GM21367 (cell line): ENCODE measurements at regions not wholly inside any gene's neighbourhood (a gene's known extent, or its start where the extent isn't known, plus 50 kb on each side); places are given as distances from the start of the nearest gene placed in this dataset.
"Not testable (repeated sequence)": the region's sequence is repeated elsewhere in the genome, so short reads cannot be mapped to it uniquely, and the experiment has no call there.

Experiments used
- ATAC-seq: cut with Tn5 transposase; IDR thresholded peaks from one replicate; pipeline ENCODE4 v1.9.1; 2021; ENCODE audit not compliant: unreplicated experiment

DNA sequence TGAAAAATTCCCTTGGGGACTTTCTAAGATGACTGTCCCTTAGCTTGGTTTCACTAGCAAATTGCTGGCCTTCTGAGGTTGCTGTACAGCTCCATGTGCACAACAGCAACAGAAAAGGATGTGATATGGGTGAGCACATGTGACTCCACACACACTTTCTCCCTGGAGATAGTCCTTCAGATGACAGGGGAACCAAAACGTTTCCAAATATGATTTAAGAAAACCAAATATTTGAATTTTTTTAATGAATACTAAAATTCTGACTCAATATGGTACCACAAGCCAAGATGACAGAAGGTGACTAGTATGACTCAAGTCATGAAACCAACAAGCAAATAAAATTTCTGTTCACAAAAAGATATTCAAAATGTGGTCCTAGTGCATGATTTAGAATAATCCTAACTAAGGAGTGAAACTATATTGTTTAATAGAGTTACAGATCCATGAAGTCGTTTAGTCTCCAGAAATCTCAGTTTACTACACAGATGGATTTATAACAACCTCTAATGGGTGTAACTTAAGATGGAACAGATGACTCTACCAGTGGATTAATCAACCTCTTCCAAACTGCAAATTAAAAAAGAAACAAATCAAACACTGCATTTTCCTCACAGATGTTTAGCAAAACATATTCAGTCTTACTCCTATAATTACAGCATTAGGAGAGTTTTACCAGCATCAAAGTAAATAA, 144.8 kb upstream of the PIK3R1 start:
- peak; percentile 90 for ATAC-seq

DNA sequence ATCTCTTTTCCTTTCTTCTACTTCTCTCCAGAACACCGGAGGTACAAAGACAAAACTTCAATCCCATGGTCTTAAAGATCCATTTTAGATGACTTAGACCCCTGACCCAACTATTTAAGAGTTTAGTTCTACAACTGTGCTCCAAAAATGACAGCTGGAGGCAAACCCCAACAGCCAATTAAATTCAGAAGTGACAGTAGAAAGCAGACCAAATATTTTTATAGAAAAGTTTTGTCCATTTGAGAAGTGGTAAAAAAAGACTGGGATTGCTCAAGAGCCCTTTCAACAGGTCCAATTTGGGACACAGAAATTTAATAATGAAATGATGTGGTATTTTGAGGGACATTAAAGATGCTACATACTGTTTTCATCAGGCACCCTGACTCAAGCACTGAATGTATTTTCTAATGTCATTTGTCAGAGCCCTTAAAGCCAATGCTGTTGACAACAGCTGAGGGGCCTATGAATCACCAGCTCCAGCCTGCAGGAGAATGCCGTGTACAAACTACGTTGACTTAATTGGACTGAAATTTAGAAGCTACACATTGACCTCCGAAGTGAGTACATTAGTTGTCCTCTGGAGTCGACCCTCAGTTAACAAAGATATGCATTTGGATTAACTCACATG, 147.5 kb upstream of the PIK3R1 start:
- no peak for ATAC-seq

DNA sequence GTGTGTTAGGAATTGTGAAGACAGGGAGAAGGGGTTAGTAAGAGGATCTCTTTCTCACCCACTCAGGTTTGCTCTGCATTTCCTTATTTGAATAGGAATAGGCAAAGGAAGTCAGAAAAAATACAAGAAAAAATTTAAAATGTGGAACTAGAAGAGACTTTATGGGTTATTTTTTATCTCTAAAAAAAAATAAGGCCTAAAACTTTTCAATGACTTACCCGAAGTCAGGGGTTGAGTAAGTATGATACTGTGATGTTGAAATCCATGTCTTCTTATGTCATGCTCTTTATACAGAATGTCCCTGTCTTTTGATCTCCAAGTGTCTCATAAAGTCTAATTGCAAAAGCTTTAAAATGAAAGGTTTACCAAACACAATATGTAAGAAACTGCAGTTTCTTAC, 148.3 kb upstream of the PIK3R1 start:
- no peak for ATAC-seq

DNA sequence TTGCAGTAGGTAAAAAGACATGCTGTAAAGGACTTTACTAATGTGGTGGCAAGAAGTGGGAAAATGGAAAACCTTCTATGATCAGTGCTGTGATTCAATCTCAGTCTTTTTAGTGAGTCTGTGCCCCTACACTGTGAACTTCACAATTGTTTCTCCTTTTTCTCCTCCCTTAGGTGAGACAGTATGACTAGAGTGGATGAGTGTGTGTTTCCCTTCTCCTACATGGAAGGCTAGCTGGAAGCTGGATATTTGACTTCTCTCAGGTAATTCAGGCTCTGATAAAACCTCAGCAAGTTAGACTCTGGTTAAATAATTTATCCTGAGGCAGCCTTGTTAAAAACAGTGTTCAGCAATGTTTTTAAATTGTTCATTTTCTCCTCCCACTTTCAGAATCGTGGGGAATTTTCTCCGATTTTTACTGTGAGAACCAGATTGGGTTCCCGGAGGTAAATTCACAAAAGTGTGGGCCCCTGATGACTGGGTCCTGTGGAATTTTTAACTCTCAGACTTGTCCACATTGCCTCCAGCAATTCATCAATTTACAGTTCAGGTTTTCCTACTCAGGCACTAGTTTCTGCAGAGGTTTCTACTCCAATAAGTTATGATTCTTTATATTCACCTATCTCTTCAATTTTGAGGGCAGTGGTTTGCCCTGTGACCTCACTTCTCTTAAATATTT, 149.1 kb upstream of the PIK3R1 start:
- no peak for ATAC-seq

DNA sequence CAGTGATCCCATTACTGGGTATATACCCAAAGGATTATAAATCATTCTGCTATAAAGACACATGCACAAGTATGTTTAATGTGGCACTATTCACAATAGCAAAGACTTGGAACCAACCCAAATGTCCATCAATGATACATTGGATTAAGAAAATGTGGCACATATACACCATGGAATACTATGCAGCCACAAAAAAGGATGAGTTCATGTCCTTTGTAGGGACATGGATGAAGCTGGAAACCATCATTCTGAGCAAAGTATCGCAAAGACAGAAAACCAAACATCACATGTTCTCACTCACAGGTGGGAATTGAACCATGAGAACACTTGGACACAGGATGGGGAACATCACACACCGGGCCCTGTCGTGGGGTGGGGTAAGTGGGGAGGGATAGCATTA, 150.2 kb upstream of the PIK3R1 start:
- not testable (repeated sequence) for ATAC-seq

DNA sequence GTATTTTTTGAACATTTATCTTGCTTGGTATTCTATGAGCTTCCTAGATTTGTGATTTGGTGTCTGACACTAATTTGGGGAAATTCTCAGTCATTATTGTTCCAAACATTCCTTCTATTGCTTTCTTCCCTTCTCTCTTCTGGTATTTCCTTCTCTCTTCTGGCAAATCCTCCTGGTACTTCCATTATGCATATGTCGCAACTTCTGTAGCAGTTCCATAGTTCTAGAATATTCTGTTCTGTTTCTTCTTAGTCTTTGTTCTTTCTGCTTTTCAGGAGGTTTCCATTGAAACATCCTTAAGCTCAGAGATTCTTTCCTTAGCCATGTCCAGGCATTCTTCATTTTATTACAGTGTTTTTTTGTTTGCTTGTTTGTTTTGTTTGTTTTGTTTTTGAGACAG, 155.2 kb upstream of the PIK3R1 start:
- no peak for ATAC-seq

DNA sequence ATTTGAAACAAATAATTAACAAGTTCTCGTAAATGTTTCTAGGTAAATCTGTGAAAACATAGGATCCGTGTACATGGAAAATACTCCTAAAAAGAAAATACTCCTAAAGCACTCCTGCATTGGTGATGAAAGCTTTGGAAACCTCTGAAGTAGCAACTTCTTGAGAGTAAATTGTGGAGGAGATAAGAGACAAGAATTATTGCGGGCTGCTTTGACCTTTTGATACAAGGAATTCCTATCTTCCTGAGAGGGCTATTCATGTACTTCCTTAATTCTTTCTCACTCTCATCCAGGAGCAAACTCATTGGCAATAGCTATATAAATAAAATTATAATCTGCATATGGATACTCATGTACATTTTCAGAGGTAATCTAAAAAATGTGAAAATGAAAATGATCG, 158.4 kb upstream of the PIK3R1 start:
- ATAC-seq = no peak

DNA sequence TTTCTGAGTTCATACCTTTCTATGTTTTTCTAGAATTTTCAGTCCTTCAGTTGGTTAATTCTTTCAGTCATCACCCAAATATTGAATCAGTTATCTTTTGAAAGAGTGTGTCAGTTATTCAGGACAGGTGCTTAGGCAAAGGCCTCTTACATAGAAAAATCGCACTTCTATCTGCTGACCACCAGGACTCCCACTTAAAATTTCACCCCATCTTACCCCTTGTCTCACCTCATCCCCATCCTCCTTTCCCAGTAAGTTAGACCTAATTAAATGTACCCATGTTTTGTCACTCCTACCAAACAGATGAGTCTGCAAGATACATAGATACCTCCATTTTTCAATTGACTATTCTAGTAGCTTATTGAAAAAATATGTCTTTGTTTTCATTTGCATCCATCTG, 159.9 kb upstream of the PIK3R1 start:
- ATAC-seq = no peak

DNA sequence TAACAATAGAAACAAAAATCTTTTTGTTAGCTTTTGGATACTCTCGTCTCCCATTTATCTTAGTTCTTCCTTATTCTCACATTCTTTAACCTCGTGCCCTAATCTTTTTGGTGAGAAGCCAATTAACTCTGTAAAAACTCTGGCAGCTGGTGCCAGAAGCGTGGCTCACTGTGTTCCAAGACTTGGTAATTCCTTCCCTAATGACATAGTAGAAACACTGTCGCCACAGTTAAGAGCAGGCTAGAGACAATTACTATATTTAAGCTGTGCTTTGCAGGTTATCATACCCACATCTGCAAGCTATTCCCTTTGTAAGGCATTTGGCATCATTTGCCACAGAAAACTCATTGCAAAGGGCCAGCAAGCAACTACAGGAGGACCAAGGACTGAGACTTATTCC, 160.9 kb upstream of the PIK3R1 start:
- no peak for ATAC-seq

DNA sequence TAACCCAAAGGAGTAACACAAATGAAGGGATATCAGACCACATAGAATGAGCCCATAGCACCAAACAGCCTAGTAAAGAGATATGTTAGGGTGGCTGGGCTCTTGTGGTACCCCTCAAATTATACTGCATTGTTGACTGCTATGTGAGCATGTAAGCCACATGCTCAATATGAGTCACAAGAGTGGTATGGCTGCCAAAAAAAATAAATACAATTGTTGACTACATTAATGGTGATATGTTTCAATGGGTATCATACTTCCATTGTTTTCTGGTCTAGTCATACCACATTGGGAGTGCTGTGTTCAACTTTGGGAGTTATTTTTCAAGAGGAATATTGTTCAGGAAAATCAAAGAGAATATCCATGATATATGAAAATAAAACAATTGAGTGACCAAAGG, 162.4 kb upstream of the PIK3R1 start:
- no peak for ATAC-seq

DNA sequence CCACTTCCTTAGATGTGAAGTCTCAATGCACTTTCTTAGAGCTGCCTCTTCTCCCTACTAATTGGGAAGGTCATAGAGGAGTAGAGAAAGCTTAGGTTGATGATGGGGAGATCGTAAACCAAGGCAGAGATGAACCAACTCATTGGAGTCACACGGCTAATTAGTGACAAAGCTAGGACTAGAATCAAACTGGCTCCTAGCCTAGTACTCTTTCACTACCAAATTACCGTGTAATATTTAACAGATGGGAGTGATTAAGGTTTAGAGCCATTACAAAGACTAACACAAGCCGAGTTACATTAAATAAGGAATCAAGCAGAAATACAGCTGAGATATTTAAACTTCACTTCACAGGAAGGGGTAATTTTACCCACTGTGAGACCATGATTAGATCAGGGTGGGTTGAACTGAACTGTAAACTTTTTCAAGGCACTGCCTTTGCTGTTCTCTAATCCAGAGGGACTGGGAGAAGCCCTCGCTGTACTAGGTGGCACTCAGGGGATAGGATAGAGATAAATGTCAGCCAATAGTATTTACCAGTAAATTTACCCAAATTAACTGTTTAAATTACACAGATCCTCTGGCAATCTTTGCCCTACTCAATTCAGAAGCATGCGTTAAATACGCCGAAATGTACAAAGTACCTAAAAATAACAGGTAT, 166.4 kb upstream of the PIK3R1 start:
- no peak for ATAC-seq

DNA sequence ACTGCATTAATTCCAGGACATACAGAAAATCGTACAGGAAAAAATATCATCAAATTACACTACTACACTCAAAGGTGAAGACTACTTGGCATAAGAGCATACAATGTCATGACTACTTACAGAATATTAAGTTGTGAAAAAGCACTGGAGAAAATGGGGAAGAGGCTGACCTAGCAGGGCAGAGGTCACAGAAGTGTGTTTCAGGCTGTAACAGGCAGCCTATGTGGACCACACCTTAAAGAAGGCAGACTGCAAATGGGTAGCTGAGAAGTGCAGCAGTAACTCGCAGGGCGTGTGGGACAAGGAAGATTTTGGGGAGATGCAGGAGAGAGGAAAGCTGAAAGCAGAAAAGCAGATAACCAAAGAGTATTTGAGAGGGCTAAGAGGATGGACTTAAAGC, 167.0 kb upstream of the PIK3R1 start:
- ATAC-seq = no peak

DNA sequence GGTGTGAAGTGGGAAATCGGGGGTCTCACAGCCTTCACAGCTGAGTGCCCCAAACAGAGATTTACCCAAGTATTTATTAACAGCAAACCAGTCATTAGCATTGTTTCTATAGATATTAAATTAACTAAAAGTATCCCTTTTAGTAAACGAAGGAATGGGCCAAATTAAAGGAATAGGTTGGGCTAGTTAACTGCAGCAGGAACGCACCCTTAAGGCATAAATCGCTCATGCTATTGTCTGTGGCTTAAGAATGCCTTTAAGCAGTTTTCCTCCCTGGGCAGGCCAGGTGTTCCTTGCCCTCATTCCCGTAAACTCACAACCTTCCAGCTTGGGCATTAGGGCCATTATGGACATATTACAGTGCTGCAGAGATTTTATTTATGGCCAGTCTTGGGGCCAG, 167.5 kb upstream of the PIK3R1 start:
- ATAC-seq = not testable (repeated sequence)

DNA sequence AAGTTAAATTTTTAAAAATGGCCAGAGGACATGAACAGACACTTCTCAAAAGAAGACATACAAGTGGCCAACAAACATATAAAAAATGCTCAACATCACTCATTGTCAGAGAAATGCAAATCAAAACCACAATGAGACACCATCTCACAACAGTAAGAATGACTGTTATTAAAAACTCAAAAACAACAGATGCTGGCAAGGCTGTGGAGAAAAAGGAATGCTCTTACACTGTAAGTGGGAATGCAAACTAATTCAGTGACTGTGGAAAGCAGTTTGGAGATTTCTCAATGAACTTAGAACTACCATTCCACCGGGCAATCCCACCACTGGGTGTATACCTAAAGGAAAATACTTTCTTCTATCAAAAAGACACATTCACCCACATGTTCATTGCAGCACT, 168.5 kb upstream of the PIK3R1 start:
- no peak for ATAC-seq

DNA sequence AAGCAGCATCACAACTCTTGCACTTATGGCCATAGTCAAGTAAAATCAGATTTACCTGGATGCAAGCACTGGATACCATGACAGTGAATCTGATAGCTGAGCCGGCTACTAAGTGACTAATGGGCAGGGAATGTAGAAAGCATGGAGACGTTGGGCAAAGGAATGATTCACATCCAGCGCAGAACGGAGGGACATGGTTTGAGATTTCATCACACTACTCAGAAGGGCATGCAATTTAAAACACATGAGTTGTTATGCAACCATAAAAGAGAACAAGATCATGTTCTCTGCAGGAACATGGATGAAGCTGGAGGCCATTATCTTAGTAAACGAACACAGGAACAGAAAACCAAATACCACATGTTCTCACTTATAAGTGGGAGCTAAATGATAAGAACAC, 169.1 kb upstream of the PIK3R1 start:
- no peak for ATAC-seq

DNA sequence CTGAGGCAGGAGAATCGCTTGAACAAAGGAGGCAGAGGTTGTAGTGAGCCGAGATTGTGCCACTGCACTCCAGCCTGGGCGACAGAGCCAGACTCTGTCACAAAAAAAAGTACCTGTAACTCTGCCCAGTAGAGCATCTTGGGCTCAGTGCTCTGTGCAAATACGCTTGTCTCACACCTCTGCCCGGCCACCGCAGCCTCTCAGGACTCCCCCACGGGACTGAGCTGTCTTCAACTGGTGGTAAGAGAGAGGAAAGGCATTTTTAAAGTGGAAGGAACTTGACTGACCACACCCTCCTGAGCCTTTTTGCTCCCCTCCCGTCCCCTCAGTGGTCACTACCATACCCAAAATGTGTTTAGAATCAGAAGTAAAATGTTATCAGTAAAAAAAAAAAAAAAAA, 174.3 kb upstream of the PIK3R1 start:
- ATAC-seq = peak; percentile 95

DNA sequence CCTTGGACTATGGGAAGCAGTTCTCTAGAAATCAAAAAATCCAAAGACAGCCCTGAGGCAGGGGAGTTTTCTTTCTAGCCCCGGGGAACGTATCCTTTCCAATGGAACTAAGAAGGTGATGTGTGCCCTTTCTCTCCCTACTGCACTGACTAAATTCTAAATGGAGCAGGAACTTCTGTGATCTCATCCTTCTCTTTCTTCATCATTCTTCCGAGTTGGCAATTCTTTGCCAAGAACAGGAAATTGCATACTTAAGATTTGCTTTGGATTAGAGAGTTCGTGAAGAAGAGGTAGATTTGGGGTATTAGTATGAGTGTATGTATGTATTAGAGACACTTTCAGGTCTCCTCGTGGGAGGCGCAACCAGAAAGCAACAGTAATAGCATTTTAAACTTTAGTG, 178.0 kb upstream of the PIK3R1 start:
- ATAC-seq = no peak

DNA sequence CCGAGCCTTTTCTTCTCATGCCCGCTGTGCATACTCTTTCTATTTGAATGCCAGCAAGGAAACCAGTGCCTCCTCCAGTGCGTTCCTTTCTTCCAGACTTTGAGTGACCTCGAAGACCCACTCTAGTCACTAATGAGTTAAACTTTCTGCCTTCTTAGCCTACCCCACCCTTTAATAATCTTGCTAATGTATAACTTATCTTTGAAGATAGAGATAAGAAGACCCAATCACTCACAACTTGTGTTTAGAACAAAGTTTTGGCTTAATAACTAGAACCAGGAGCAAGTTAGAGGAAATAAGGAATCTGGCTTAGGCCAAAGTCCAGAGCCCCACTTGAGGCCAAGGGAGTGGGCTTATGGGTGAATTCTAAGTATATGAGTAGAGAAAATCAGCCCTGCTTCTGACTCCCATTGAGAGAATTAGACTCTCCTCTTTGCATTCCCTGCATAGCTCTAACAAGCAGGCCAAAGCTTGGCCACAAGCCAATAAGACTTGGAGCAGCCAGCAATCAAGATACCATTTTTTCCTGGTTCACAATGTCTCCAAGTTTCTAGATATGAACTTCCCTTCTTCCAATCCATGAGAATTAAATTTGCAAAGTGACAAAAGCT, 181.5 kb upstream of the PIK3R1 start:
- no peak for ATAC-seq

DNA sequence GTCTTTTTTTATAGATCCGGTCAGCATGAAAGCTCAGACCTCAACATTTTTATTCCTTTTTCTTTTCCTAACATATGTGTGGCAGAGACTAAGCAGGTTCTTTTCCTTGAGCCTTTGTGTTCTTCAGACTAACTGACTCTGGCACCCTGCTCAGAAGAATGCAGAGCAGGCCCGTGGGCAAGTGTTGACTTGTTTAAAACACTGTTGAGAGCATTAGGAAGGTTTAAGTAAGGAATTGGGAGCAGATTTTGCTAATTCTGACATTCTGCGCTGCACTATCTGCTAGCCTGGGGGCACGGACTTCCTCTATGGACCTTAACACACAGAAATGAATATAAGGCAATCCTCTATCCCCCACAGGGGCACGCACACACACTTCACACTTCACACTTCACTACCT, 182.5 kb upstream of the PIK3R1 start:
- ATAC-seq = no peak

DNA sequence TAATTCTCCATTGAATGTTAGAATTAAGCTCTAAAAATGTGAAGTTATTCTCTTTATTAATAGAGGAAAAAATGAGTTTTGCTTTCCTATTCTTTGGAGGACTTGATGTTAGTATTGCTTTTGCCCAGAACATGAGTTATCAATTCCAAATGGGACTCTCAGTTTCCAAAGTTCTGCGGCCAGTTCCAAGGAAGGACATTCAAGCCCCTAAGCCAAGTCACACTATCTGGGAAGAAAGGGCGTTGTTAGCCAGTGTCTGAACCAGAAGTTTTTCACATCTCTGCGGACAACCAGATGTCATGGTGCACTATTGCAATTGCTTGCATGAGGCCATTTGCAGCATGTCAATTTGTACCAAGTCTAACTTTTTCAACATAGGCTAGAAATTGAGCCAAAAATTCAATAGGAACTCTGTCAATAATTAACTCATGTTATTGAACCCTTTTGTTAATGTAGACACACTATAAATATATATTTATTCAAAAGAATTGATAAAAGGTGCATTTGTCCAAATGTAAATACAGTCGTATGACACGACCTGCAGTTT, 183.3 kb upstream of the PIK3R1 start:
- ATAC-seq = no peak

DNA sequence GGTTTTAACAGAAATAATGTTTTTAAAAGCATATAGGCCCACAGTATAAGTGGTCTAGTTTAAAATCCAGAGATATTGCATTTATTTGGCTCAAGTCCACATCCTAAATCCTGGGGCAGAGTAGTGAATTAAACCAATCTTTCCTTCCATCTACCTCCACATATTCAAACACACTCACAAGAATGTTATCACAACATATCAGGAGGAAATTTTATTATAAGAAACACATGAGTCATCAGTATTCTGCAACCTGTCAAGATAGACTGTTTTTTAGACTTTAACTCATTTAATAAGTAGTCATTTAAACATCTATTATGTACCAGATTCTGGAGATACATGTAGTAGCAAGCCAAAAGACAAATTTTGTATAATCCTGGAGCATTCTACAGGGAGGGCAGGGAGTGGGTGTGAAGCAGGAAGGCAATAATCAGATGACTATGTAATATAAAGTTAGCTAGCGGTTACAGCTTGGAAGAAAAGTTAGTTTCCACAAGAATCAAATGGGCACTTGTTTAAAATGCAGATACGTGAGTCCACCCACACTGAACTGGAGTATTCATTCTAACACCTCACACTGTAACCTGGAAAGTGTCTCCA, 187.3 kb upstream of the PIK3R1 start:
- no peak for ATAC-seq
